Nephron (organoid): ENCODE measurements at regions not wholly inside any gene's neighbourhood (a gene's known extent, or its start where the extent isn't known, plus 50 kb on each side); places are given as distances from the start of the nearest gene placed in this dataset.

Experiments
- H3K27ac Mint-ChIP-seq, 3 experiments: 2 replicates each; pipeline ENCODE4 v1.8.0; 2020; ENCODE audit warnings: mixed read lengths in 3 of 3, mild to moderate bottlenecking in 2 of 3, moderate library complexity in 1 of 3
- H3K27me3 Mint-ChIP-seq: 2 replicates; pipeline ENCODE4 v1.8.0; 2021; ENCODE audit warnings: low read depth, mild to moderate bottlenecking, moderate library complexity, mixed read lengths
- H3K36me3 Mint-ChIP-seq: 2 replicates; pipeline ENCODE4 v1.8.0; 2020; ENCODE audit warnings: low read depth, mixed read lengths
- H3K4me1 Mint-ChIP-seq: 2 replicates; pipeline ENCODE4 v1.8.0; 2020; ENCODE audit warnings: mixed read lengths
- H3K4me3 Mint-ChIP-seq, 3 experiments: 2 replicates each; pipeline ENCODE4 v1.8.0; 2020; ENCODE audit warnings: mild to moderate bottlenecking in 3 of 3, mixed read lengths in 3 of 3, moderate library complexity in 2 of 3
- H3K9me3 Mint-ChIP-seq: 2 replicates; pipeline ENCODE4 v1.8.0; 2020; ENCODE audit warnings: mixed read lengths
- CTCF ChIP-seq, 3 experiments: fragments of 200-600 bp; sonication (generic); IDR thresholded peaks; one replicate each; pipeline ENCODE4 v1.5.0; 2021; ENCODE audit warnings: antibody characterized with exemption in 3 of 3; ENCODE audit not compliant: unreplicated experiment in 3 of 3

- no peaks in the 10 kb centered on the region for H3K4me1 Mint-ChIP-seq
- H3K4me3 Mint-ChIP-seq = no peak overlapping the region
- H3K9me3 Mint-ChIP-seq = no peaks in the 10 kb centered on the region
These were observed 202.7 kb upstream of the SPRY1 start for GRCh38 chr4:123193802-123194367.

GRCh38 chr4:123198706-123199105 is 197.9 kb upstream of the SPRY1 start:
- Mint-ChIP-seq H3K4me3 (no peak overlapping the region), H3K36me3 (peaks cover under 1% of the 10 kb centered on the region), H3K9me3 (no peaks in the 10 kb centered on the region), H3K27me3 (no peaks in the 10 kb centered on the region), H3K4me1 (no peaks in the 10 kb centered on the region), H3K27ac (no peak overlapping the region)
- no peak for TF ChIP-seq CTCF (IDR thresholded peaks at IDR 0.05; ENCODE audit: unreplicated experiment in 3 of 3)

More at GRCh38 chr4:123193802-123194367, 202.7 kb upstream of the SPRY1 start:
- no peak for TF ChIP-seq CTCF (IDR thresholded peaks at IDR 0.05; ENCODE audit: unreplicated experiment in 3 of 3)
- H3K27me3 Mint-ChIP-seq = no peaks in the 10 kb centered on the region
- H3K27ac Mint-ChIP-seq = no peak overlapping the region
- H3K36me3 Mint-ChIP-seq = no peaks in the 10 kb centered on the region

- H3K4me1 Mint-ChIP-seq = no peaks in the 10 kb centered on the region
- H3K27me3 Mint-ChIP-seq = no peaks in the 10 kb centered on the region
- H3K27ac Mint-ChIP-seq = peak overlapping the region; percentile 37 to 63 (median 56)
- no peak overlapping the region for H3K4me3 Mint-ChIP-seq
- H3K36me3 Mint-ChIP-seq = peaks cover 5% of the 10 kb centered on the region
- TF ChIP-seq CTCF (IDR thresholded peaks at IDR 0.05; ENCODE audit: unreplicated experiment in 3 of 3) = no peak
- H3K9me3 Mint-ChIP-seq = peaks cover 4% of the 10 kb centered on the region
These were observed 196.3 kb upstream of the SPRY1 start for GRCh38 chr4:123200051-123200940.

GRCh38 chr4:123204737-123205136 is 191.9 kb upstream of the SPRY1 start:
- H3K27ac Mint-ChIP-seq = peak overlapping the region in 1 of 3 experiments; percentile 52
- peaks cover 5% of the 10 kb centered on the region for H3K36me3 Mint-ChIP-seq
- H3K9me3 Mint-ChIP-seq = peaks cover 4% of the 10 kb centered on the region
- H3K4me1 Mint-ChIP-seq = no peaks in the 10 kb centered on the region
- no peaks in the 10 kb centered on the region for H3K27me3 Mint-ChIP-seq
- TF ChIP-seq CTCF (IDR thresholded peaks at IDR 0.05; ENCODE audit: unreplicated experiment in 3 of 3) = no peak
- H3K4me3 Mint-ChIP-seq = no peak overlapping the region

- Mint-ChIP-seq H3K4me1 (no peaks in the 10 kb centered on the region), H3K27ac (no peak overlapping the region), H3K4me3 (no peak overlapping the region), H3K9me3 (peaks cover 4% of the 10 kb centered on the region), H3K36me3 (peaks cover 5% of the 10 kb centered on the region), H3K27me3 (no peaks in the 10 kb centered on the region)
- no peak for TF ChIP-seq CTCF (IDR thresholded peaks at IDR 0.05; ENCODE audit: unreplicated experiment in 3 of 3)
These were observed 190.6 kb upstream of the SPRY1 start for GRCh38 chr4:123206016-123206415.
